Spleen (tissue), 11 donors: ENCODE measurements at regions not wholly inside any gene's neighbourhood (a gene's known extent, or its start where the extent isn't known, plus 50 kb on each side); places are given as distances from the start of the nearest gene placed in this dataset.

Source experiments
- DNase-seq: peaks from one replicate; pipeline ENCODE4 v3.0.0-alpha.2; 2020
- H3K27ac ChIP-seq, 8 donors: fragments of 200-600 bp; sonication (generic) in 7 of 8; 1 replicate in 4 of 8; 2 replicates in 4 of 8; pipeline versions ENCODE4 v1.5.0 to v1.8.0; 2016 to 2021; ENCODE audit warnings: inconsistent platforms in 4 of 8, mild to moderate bottlenecking in 4 of 8, moderate library complexity in 1 of 8
- H3K27me3 ChIP-seq, 7 donors: fragments of 200-600 bp; sonication (generic) in 6 of 7; replicated peaks in 1 of 7; 1 replicate in 4 of 7; 2 replicates in 3 of 7; pipeline versions ENCODE4 v1.5.0 to v1.8.0; 2016 to 2021; ENCODE audit warnings: inconsistent platforms in 3 of 7, mild to moderate bottlenecking in 1 of 7
- H3K36me3 ChIP-seq, 6 donors: fragments of 200-600 bp; sonication (generic) in 5 of 6; 1 replicate in 4 of 6; 2 replicates in 2 of 6; pipeline versions ENCODE4 v1.5.0 to v1.8.0; 2016 to 2021; ENCODE audit warnings: inconsistent platforms in 2 of 6
- H3K4me1 ChIP-seq, 6 donors: fragments of 200-600 bp; sonication (generic) in 5 of 6; 1 replicate in 3 of 6; 2 replicates in 3 of 6; pipeline versions ENCODE4 v1.5.0 to v1.8.0; 2016 to 2021; ENCODE audit warnings: inconsistent platforms in 3 of 6
- H3K4me3 ChIP-seq, 8 donors: fragments of 200-600 bp; sonication (generic) in 7 of 8; 1 replicate in 4 of 8; 2 replicates in 4 of 8; pipeline versions ENCODE4 v1.5.0 to v1.8.0; 2016 to 2021; ENCODE audit warnings: inconsistent platforms in 4 of 8, mild to moderate bottlenecking in 4 of 8, moderate library complexity in 2 of 8
- H3K9me3 ChIP-seq, 8 donors: fragments of 200-600 bp; sonication (generic) in 7 of 8; 1 replicate in 4 of 8; 2 replicates in 4 of 8; pipeline versions ENCODE4 v1.5.0 to v1.8.0; 2016 to 2021; ENCODE audit warnings: inconsistent platforms in 4 of 8
- POLR2A ChIP-seq, 3 donors: fragments of 450-650 bp; IDR thresholded peaks; one replicate each; pipeline ENCODE4 v1.5.1; 2017; ENCODE audit warnings: antibody characterized with exemption in 3 of 3, mild to moderate bottlenecking in 1 of 3
- POLR2AphosphoS5 ChIP-seq, 3 donors: sonication (generic); formaldehyde crosslinking; IDR thresholded peaks; one replicate each; pipeline ENCODE4 v1.5.1; 2017; ENCODE audit warnings: antibody characterized with exemption in 3 of 3
- WGBS, 5 donors: extraction: QIAGEN DNeasy Blood & Tissue Kit in 3 of 5; methylation state at CpG; one replicate each; pipeline versions ENCODE4 v1.1.5 to v1.1.7; 2013 to 2018; 5-methylcytosine and 5-hydroxymethylcytosine counted together
- intact Hi-C: fragments of 100-400 bp; cut with DNase I; formaldehyde crosslinking; loops from one replicate; pipeline ENCODE4 v1.15.0; 2023; ENCODE audit warnings: low total_unique reads
- TF ChIP-seq, protein P1 (sequence below), 11 experiments: fragments of 200-600 bp in 7 of 11; fragments of 450-650 bp in 4 of 11; sonication (generic) in 4 of 11; IDR thresholded peaks in 8 of 11; conservative IDR thresholded peaks in 3 of 11; 1 replicate in 7 of 11; 2 replicates in 4 of 11; pipeline versions ENCODE4 v1.4.0 to v1.8.0; 2016 to 2021; ENCODE audit warnings: antibody characterized with exemption in 11 of 11, inconsistent platforms in 4 of 11, mild to moderate bottlenecking in 1 of 11
- donor health status: healthy with polysubstance abuse.
- donor health status: DM: no; HTN: no; CAD: no; lungs with moderate emphysema.
- donor health status: DM: no; HTN: no; CAD: no.
- donor health status: Bipolar disorder and iron deficiency.
- donor health status: healthy.
- donor health status: DM: no; HTN: no; CAD: no.
- donor health status: DM: yes; HTN: yes; CAD: no.

GRCh38 chr4:153084224-153084979, 119.8 kb upstream of the TRIM2 start:
- Histone ChIP-seq H3K4me3 (no peak overlapping the region), H3K27ac (no peak overlapping the region), H3K27me3 (no peaks in the 10 kb centered on the region), H3K36me3 (no peaks in the 10 kb centered on the region), H3K4me1 (peaks cover 19 to 42% (median 29%) of the 10 kb centered on the region in 6 donors), H3K9me3 (no peaks in the 10 kb centered on the region)
- DNase-seq: no peak
- 88 to 94% (median 90%) methylated on average over 15 of the region's 15 CpGs for WGBS, 5 donors
- intact Hi-C loops: loop anchor here (2.0 to 10.0 kb wide), 2 partner anchors 44 to 150 kb away; partner anchors contain the start of gene FHDC1
- no peak for TF ChIP-seq POLR2AphosphoS5 (IDR thresholded peaks at IDR 0.05)
- TF ChIP-seq POLR2A (IDR thresholded peaks at IDR 0.05): no peak
- TF ChIP-seq, protein P1, sequence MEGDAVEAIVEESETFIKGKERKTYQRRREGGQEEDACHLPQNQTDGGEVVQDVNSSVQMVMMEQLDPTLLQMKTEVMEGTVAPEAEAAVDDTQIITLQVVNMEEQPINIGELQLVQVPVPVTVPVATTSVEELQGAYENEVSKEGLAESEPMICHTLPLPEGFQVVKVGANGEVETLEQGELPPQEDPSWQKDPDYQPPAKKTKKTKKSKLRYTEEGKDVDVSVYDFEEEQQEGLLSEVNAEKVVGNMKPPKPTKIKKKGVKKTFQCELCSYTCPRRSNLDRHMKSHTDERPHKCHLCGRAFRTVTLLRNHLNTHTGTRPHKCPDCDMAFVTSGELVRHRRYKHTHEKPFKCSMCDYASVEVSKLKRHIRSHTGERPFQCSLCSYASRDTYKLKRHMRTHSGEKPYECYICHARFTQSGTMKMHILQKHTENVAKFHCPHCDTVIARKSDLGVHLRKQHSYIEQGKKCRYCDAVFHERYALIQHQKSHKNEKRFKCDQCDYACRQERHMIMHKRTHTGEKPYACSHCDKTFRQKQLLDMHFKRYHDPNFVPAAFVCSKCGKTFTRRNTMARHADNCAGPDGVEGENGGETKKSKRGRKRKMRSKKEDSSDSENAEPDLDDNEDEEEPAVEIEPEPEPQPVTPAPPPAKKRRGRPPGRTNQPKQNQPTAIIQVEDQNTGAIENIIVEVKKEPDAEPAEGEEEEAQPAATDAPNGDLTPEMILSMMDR (IDR thresholded peaks at IDR 0.05 in 8 of 11, conservative IDR thresholded peaks at IDR 0.05 in 3 of 11): no peak

GRCh38 chr4:153084980-153085630, 119.1 kb upstream of the TRIM2 start:
- Histone ChIP-seq H3K36me3 (no peaks in the 10 kb centered on the region), H3K27me3 (no peaks in the 10 kb centered on the region), H3K4me1 (peaks cover 19 to 42% (median 29%) of the 10 kb centered on the region in 6 donors), H3K4me3 (no peak overlapping the region), H3K27ac (no peak overlapping the region), H3K9me3 (no peaks in the 10 kb centered on the region)
- intact Hi-C loops: loop anchor here (2.0 to 10.0 kb wide), 2 partner anchors 44 to 150 kb away; partner anchors contain the start of gene FHDC1
- TF ChIP-seq, protein P1 (IDR thresholded peaks at IDR 0.05 in 8 of 11, conservative IDR thresholded peaks at IDR 0.05 in 3 of 11): peak; percentile 85 to 98 (median 94)
- TF ChIP-seq POLR2AphosphoS5 (IDR thresholded peaks at IDR 0.05): no peak
- TF ChIP-seq POLR2A (IDR thresholded peaks at IDR 0.05): no peak
- WGBS, 5 donors: 9 to 17% (median 11%) methylated on average over 10 to 11 of the region's 11 CpGs
- peak; percentile 94 for DNase-seq

DNA sequence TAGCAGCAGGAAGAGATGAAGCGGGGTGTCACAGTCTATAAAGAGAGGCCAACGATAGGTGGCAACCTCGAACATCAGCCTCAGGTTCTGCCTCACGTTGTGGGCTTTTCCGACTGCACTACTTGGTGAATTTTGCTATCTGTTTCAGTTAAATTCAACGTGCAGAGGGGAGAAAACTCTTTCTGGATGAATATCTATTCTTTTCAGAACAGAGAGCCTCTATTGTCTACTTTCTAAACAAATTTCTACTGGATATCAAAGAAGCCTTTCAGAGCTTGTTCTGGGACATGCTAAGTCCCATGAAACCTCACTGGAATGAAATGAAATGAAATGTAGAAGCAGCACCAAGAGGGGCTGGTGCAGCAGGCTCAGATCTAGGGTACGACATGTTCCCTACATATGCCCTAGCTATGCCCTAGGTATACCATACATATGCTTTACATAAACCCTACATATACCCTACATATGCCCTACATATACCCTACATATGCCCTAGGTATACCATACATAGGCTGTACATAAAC, 116.5 kb upstream of the TRIM2 start:
- WGBS, 5 donors: 88 to 95% (median 91%) methylated on average over 7 of the region's 7 CpGs
- TF ChIP-seq POLR2AphosphoS5 (IDR thresholded peaks at IDR 0.05): no peak
- TF ChIP-seq, protein P1 (IDR thresholded peaks at IDR 0.05 in 8 of 11, conservative IDR thresholded peaks at IDR 0.05 in 3 of 11): no peak
- no peak for TF ChIP-seq POLR2A (IDR thresholded peaks at IDR 0.05)
- H3K4me3 ChIP-seq: no peak overlapping the region
- H3K36me3 ChIP-seq: no peaks in the 10 kb centered on the region
- no peak for DNase-seq
- peaks cover 14 to 30% (median 19%) of the 10 kb centered on the region in 6 donors for H3K4me1 ChIP-seq
- no peak overlapping the region for H3K27ac ChIP-seq
- no peaks in the 10 kb centered on the region for H3K27me3 ChIP-seq
- intact Hi-C loops: loop anchor here (10.0 kb wide), 1 partner anchor 153 kb away; the partner anchor contains the start of gene FHDC1
- H3K9me3 ChIP-seq: no peaks in the 10 kb centered on the region

DNA sequence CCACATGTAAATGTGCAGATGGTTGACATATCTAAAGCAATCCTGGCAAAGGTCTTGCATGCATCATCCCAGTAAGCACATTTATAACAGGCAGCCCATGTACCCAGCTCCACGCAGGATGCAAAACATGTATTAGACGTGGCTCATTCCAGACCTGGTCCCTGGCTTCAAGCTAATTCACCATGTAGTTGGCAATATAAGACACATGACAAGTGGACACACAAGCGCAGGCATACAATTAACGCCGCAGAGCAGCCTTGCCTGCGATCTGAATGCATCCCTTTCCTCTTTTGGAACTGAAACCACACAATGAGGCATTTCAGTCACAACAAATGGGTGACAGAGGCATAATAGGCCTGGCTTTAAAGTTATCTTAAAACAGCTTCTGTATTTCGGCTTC, 114.5 kb upstream of the TRIM2 start:
- Histone ChIP-seq H3K4me1 (peaks cover 6 to 11% (median 8%) of the 10 kb centered on the region in 6 donors), H3K27me3 (no peaks in the 10 kb centered on the region), H3K4me3 (no peak overlapping the region), H3K27ac (no peak overlapping the region), H3K36me3 (no peaks in the 10 kb centered on the region), H3K9me3 (no peaks in the 10 kb centered on the region)
- TF ChIP-seq POLR2AphosphoS5 (IDR thresholded peaks at IDR 0.05): no peak
- TF ChIP-seq, protein P1 (IDR thresholded peaks at IDR 0.05 in 8 of 11, conservative IDR thresholded peaks at IDR 0.05 in 3 of 11): no peak
- no peak for TF ChIP-seq POLR2A (IDR thresholded peaks at IDR 0.05)
- DNase-seq: no peak
- 79 to 95% (median 86%) methylated on average over 7 of the region's 7 CpGs for WGBS, 5 donors
- intact Hi-C loops: loop anchor here (10.0 kb wide), 1 partner anchor 155 kb away; the partner anchor contains the start of gene FHDC1
